ENCODE measurements at regions not wholly inside any gene's neighbourhood (a gene's known extent, or its start where the extent isn't known, plus 50 kb on each side); places are given as distances from the start of the nearest gene placed in this dataset.

DNA sequence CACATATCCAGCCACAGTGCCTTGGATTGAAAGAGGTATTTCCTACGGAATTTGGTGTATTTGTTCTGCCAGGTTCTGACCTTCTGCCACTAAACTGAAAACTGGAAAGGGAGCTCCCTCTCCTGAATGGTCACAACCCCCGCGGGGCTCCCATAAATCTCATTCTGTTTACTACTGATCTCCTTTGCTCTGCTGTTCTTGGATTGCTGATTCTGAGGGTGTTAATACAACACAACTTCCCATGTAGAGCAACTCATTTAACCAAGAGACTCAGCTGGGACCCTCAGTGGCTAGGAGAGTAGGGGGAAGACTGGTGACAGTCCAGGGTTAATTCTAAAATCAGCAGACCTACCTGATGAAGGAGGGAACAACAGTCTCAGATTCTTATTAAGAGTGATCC lies 662.9 kb downstream of the INHBA start:
- DNase-seq (ENCODE audit: low spot score) = no peak

DNA sequence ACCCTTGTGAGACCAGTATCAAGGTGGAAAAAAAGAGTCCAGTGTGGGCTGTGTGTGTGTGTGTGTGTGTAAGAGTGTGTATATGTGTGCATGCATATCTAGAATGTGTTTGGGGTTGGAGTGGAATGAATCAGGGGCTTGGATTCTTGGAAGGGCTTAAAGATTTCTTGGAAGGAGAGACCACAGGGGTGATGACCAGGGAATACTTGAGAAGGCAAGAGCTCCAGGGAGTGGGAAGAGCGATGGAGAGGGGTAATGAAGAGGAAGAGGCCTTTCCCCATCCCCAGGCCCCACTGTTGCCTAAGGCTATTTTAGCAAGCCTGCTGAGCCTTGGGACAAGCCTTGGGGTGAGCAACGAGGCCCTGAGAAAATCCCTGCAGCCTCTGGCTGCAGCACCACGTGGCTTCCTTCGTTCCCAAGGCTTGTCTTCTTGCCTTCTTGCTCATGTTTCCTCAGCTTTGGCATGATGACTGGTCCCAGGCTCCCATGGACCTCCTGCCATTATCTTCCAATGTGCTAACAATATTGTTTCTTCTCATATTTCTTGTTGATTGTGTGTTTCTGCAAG lies 663.4 kb downstream of the INHBA start:
- no peak for DNase-seq (ENCODE audit: low spot score)

DNA sequence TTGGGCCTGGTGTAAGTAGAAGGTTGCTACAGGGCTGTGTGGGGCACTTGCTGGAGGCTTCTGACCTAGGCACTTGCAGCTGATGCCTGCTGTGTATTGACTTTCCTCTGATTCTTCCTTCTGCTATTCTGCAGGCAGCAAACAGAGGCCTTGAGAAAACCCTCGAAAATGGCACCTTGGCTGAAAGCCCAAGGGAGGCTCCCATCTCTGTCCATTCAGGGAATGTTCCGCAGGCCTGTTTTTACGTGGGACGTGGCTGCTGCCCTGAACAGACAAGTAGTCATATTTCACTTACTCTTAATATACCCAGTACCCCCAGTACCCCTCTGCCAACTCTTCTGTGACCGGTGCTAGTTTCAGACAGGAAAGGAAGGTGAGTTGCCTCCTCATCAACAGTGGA lies 664.7 kb downstream of the INHBA start:
- DNase-seq (ENCODE audit: low spot score) = no peak

DNA sequence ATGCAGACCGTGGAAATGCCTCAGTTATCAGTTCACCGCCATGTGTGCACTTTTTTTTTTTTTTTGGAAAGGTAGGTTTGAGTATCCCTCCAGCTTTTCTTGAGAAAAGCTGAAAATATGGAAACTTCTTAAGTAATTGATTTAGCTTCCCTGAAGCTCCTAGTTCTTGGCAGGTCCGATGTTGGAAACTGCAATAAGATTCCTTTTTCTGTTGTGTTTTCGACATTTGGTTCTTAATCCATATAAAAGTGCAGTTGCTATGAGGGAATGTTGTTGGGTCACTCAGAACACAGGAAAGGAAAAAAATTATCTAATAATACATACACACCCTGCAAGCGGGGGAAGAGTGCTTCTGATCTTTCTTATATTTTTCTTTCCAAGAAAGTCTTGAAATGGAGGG lies 665.2 kb downstream of the INHBA start:
- no peak for DNase-seq (ENCODE audit: low spot score)

DNA sequence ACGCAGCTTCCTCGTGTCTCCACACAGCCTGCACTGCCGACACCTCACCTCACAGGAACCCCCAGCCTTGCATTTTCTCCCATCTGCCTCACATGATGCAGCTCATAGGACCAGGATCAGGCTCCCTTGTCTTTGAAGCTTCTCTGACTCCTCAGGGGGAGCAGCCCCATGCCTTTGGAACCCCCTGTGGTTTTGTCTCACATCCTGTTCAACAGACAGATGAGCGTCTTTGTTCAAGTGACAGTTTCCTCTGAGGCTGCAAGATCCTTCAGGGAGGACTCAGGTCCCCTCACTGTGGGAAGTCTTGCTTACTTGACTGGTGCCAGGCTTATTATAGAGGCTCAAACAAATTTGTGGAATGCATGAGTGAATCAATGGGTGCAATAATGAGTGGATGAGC lies 667.1 kb downstream of the INHBA start:
- no peak for DNase-seq (ENCODE audit: low spot score)

DNA sequence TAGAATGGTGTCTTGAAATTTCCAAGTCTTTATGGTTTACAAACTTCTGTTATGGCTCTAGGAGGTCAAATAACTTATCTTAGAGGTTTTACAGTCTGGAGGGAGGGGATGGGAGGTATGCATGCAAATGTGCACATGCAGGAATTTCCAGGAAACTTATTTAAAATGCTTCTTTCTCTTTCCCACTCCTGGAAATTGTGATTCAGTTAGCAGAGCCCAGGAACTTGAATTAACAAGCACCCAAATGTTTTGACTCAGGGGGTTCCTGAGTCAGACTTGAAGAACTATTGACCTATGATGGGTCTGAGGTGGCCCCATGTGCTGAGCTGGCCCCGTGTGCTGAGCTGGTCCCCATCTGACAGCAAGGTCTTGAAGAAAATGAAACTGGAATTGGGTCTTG lies 669.4 kb downstream of the INHBA start:
- DNase-seq (ENCODE audit: low spot score) = no peak

DNA sequence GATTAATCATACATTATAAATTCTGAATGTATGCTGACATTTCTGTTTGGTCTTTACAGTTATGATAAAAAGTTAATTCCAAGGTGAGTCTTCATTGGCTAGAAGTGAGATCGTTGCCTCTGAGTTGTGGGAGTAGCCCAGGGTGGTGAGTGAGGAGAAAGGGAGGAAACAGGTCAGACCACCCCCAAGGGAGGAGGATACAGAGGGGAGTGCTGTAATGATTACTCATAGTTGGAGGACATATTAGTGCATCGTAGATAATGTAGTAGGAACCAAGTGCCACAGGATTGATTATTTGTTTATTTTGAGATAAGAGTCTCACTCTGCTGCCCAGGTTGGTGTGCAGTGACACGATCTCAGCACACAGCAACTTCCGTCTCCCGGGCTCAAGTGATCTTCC lies 672.2 kb downstream of the INHBA start:
- DNase-seq (ENCODE audit: low spot score) = no peak

DNA sequence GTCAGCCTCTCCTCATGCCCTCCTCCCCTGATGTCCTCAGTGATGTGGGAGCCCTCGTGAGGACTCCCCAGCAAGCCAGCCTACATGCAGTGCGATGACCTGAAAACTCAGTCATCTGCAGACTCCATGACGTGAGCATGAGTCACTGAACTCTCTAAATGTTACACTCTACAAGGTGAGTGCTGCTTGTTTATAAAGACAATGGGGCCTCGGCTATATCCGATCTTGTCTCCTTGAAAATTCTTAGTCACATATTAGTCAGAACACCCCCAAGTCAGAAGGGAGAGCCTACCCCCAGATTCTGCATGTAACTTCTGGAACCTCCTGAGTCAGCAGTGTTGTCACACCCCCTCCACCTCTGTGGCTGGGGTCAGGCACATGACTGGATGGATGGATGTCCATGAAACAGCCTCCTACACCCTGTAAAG lies 673.8 kb downstream of the INHBA start:
- no peak for DNase-seq (ENCODE audit: low spot score)

DNA sequence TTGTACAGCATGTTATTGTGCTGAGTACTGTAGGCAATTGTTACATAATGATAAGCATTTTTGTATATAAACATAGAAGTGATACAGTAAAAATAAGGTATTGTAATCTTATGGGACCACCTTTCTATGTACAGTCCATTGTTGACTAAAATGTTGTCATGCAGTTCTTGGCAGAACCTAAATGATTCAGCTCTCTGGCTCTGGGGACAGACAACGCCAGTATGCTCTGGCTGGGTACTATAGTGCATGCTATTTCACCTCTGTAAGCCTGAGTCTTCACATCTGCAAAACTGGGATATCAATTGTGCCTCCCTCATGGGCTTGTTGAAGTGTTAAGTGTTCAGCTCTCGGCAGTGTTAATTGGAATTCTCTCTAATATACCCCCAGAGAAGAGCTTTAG lies 674.3 kb downstream of the INHBA start:
- DNase-seq (ENCODE audit: low spot score) = no peak

DNA sequence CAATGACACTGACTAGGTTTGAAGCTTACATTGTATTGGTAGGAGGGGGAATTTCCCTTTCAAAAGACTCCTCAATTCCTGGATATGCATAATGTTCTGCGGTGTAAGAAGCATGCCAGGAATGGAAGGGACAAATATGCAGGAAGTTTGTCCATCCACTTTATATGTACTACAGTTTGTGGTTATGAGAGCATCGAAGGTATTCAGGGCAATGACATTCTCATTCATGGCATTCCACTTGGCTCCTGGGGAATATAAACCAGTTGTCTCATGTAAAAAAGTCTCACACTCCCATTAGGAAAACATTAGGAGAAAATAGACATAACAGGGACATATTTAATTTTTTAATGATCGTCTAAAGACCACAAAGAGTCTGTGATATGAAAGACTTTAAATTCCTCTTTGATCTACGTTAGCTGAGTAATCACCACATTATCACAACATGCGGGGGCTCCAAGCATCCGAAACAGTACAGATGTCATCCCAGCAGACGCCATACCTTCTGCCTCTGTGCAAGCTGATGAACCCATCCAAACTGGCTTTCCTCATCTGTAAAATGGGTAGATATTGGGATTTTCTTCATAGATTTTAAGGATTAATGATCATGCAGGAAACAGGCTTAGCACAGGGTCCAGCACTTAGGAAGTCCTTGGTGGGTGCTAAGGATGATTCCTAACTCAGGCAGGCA lies 675.3 kb downstream of the INHBA start:
- no peak for DNase-seq (ENCODE audit: low spot score)

DNA sequence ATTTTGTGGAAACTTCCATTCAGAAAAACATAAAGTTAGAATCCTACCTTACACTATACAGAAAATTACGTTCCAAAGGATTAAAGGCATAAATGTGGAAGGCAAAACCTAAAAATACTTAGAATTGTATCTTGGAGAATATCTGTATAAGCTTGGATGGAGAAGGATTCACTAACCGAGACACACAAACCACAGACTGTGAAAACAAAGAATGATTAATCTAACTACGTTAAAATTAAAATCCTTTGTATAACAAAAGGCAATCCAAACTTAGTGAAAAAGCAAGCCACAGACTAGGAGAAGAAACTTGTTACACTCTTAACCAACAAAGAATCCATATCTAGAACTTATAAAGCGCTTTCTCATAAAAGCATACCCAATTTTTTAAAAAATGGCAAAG lies 678.8 kb downstream of the INHBA start:
- DNase-seq (ENCODE audit: low spot score) = no peak

DNA sequence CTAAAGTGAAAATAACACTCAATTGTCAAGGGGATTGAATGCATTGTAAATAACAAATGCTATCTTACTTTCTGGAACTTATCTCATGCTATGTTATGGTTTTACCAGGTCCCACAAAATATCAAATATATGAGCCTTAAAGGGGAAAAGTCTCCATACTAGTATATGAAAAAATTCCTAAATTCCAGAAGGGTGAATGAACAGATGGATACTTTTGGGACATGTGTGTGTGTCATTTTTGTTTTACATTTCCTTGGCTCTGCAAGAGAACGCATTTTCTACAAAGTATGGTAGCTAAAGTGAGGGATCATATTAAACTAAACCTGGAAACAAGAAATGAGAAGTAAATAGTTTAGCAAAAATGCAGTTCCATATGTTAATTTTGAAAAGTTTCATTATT lies 682.8 kb downstream of the INHBA start:
- no peak for DNase-seq (ENCODE audit: low spot score)

DNA sequence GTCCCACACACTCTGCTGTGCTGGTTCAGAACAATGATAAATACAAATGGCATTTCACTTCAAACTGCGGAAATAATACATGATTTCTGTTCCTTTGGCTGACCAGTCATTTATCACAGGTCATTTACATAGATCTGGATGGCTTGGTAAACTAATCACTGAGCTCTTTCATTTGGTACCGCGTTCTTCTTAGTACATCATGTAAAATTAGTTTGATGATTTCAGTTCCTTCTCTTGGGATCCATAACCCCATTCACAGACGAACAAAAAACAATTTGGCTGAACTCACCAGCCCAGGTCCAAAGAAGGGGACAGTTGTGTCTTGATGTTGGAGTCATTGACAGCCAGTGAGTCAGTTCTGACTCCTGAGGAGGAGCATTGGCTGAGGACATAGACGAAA lies 689.8 kb downstream of the INHBA start:
- no peak for DNase-seq (ENCODE audit: low spot score)

DNA sequence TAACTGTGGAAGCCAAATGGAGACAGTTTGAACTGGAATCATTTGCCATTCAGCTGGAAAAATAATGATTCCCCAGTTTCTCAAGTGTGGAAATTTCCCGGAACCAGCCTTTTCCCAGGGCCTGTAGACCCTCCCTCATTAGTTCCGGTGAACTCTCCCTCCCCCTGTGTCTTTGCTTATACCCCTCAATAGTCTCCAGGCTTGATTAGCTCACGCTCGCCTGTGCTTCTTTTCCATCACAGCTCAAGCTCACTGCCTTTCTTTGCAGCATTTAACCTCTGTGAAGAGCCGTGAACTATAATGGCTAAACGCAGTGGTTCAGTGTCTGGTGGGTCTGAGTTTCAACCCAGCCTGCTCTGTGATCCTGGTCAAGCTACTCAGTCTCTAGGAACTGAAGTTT lies 690.8 kb downstream of the INHBA start:
- no peak for DNase-seq (ENCODE audit: low spot score)

DNA sequence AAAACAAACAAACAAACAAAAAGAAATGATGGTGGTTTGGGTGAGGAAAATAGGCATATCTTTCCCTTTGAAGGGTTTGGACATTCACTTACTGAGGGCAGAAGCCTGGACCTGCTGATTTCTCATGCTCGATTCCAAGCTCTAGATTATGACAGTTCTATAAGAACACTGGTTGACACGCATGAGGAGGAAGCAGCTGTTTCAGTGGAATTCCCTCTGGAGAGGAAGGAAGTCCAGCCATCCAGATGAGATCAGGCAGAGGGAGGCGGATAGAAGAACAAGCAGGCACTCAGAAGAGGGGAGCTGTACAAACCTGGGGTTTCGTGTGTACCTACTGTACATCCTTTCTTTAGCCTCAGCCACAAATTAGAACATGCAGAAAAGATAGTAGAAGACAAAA lies 691.9 kb downstream of the INHBA start:
- no peak for DNase-seq (ENCODE audit: low spot score)

DNA sequence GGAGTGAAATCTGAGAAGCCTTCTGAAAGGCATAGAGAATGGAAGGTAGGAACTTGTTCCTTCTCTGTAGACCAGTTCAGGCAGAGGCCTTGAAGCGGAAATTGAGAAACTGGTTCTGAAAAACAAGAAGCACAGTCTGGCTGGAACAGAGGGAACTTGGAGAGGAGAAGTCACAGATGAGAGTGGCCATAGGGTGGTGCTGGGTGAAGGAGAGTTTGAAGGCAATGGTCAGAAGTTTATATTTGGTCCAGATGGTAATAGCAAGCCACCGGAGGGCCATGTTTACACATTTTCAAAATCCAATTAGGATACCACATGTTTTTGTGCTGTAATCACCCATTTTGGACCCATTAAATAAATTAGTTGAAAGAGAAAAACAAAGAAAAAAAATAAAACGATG lies 692.5 kb downstream of the INHBA start:
- no peak for DNase-seq (ENCODE audit: low spot score)

DNA sequence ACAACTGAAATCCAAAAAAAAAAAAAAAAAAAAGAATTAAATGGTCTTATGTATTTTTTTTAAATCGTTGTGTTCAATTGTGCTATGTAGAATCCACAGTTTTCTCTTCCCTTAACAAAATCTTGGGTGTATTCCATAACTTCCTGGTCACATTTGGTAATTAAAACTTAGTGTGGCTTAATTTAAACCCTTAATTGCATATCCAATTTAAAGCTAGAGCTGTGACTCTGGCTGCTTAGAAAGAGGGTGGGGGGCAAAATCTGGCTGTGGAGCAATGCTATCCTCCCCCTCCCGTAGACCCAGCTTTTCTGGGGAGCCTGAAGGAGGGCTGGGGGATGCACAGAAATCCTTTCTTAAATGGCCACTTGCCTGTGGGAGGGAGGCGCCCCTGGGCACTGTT lies 695.1 kb downstream of the INHBA start:
- DNase-seq (ENCODE audit: low spot score) = no peak

DNA sequence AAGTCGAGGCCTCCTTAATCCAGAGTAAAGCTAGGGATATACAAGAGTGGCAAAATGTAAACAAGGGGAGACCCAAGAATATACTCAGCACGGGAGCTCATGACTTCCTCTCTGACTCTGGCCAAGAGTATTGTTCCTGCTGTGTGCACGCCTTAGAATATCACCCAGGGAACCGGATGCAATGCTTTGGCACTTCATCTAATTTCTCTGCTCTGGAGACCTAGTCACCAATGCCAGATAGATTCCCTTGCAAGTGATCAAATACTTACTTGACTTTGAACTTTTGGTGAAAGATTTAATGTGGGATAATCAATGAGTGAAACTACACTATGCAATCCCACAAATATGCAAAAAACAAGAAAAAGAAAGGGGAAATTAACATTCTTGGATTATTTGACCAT lies 695.5 kb downstream of the INHBA start:
- DNase-seq (ENCODE audit: low spot score) = no peak

DNA sequence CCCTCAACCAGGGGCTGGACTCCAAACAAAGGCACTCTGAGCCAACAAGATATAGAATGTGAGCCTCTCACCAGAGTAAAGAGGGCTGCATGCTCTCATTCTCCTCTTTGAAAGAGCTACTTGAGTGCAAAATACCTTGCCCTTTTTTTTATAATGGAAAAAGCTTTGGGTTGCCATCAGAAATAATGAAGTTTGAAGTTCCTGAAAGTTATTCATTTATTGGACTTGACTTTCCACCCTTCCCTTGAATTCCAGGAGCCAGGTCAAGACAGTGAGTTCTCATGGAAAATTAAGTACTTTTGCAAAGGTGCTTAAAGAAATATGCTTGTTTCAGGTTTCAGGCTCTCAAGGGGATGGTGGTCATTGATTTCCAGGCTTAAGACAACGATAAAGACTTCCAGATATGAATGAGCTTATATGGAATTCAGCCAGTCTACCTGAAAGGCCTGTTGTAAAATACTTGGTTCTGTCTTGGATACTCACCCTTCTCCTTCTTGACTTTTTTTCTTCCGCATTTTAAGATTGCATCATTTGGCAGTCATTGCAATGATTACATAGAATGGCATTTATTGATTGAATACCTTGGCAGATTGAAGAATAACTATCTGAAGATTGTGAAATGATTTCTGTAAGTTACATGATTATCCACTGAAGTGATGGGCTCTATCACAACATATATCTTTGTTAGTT lies 696.4 kb downstream of the INHBA start:
- no peak for DNase-seq (ENCODE audit: low spot score)

DNA sequence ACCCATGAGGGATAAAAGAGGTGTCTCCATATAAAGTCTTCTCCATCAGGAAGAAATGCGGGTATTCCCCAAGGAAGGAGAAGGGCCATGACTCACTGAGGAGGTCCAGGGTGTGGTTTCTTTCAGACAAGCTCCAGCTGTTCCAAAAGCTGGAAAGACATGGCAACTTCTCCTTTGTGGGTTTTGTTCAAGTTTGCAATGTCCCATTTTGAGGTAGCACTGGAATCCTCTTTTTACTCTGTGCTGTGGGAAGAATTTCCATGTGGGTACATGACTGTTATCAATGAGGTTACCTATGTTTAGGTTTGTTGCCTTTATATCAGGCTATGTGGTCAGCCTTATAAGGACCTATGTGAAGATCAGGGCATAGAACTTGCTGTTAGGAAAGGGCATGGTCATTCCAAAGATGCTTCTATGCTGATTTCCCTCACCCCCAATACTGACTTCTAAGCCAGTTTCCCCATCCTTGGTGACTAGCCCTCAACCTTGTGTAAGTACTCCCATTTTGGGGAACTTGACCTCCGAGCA lies 697.5 kb downstream of the INHBA start:
- no peak for DNase-seq (ENCODE audit: low spot score)

DNA sequence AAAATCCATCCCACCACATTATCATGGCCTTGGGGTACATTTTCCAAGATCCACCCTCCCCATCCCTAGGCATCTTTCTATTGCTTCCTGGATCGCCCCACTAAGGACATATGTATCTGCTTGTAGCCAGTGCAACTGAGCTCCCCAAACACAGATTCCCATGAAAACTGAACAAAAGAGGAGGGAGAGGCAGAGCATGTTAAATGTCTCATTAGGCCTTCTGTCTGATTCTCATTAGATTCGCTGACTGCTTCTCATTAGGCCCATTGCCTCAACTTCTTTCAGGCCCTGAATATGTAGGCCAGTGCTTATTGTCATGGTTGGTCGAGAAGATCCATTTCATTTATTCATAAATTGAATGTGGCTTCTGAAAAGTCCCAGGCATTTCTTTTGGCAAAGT lies 698.9 kb downstream of the INHBA start:
- no peak for DNase-seq (ENCODE audit: low spot score)

DNA sequence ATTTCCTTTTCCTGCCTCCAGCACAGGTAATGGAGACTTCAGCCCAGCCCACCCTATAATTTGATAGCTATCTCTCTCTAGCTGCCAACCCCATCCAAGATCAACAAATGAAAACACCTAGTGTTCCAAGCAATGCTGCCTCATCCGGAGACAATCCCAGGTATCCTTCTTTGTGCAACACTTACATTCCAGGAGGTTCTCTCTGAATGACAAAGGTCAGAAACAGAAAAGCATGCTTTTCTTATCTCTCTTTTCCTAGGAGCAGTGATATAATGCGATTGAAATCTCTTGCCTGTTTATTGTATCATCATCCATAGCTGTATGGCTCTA lies 699.3 kb downstream of the INHBA start:
- DNase-seq (ENCODE audit: low spot score) = no peak

DNA sequence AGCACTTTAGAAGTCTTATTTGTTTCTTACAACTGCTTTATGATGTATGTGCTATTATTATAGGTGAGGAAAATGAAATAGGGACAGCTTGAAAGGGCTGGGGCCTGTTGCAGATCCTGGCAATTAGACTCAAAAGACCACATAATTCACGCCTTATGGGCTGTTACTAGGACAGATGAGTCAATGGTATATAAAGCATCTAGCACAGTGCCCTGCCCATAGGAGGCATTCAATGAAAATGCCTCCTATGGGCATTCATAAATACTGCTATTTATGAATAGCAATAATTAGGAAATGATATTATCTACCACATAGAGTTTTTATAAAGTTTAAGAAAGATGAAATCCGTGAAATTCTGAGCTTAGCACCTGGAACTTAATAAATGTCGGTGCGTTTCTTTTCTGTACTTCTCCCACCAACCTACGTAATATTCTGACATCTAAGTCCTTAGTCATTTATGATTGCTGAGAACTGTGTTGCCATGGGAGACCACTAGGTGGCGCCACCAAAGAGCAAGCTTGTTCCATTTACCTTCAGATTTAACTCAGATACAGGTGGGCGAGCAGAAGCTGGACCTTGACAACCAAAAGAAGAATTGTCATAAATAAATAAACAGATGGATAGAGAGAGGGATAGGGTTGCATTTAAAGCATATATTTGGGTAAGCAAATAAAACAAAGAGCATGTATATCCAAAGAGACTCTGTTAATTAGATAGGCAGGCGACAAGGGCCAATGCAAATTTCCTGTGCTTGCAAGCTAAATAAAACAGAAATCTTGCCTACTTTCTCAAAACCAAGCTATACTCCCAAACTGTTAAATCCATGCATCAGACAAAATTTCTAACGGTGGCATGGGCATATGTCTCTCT lies 699.9 kb downstream of the INHBA start:
- DNase-seq (ENCODE audit: low spot score) = peak; percentile 9
